Astrocyte of the cerebellum (primary cell): ENCODE measurements at regions not wholly inside any gene's neighbourhood (a gene's known extent, or its start where the extent isn't known, plus 50 kb on each side); places are given as distances from the start of the nearest gene placed in this dataset.

Source experiments
- DNase-seq: peaks from one replicate; pipeline ENCODE4 v3.0.0-alpha.2; 2011; ENCODE audit warnings: low read depth
- H3K4me3 ChIP-seq: 2 replicates; pipeline ENCODE4 v1.5.1; 2011; ENCODE audit warnings: mild to moderate bottlenecking, low read depth, low read length, moderate library complexity
- in situ Hi-C: cut with HindIII; loops from 2 replicates; pipeline ENCODE4 v1.10.0; 2017; ENCODE audit warnings: low sequenced_read_pairs
- TF ChIP-seq, protein P1 (sequence below): IDR thresholded peaks from 2 replicates; pipeline ENCODE4 v1.5.1; 2012; ENCODE audit warnings: low read length, low read depth, moderate library complexity, mild to moderate bottlenecking; ENCODE audit errors: missing control alignments

DNA sequence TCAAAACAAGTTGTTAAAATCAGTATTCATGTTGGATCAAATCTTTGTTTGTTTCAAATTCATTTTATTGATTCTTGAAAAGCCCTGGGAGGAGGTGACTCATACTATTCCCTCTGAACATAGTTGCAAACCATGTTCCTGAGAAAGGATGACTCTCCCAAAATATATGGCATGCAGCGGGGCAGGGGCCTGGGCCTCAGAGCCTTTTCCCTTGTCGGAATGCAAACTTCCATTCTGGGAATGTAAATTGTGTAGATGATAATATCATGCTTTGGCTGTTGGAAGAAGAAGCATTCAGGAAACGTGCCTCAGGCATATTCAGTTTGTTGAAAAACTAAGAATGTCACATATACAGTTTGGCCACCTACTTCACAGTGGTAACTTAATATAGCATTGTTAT, 242.0 kb downstream of the AUH start:
- no peak for DNase-seq
- no peak overlapping the region for H3K4me3 ChIP-seq
- TF ChIP-seq, protein P1, sequence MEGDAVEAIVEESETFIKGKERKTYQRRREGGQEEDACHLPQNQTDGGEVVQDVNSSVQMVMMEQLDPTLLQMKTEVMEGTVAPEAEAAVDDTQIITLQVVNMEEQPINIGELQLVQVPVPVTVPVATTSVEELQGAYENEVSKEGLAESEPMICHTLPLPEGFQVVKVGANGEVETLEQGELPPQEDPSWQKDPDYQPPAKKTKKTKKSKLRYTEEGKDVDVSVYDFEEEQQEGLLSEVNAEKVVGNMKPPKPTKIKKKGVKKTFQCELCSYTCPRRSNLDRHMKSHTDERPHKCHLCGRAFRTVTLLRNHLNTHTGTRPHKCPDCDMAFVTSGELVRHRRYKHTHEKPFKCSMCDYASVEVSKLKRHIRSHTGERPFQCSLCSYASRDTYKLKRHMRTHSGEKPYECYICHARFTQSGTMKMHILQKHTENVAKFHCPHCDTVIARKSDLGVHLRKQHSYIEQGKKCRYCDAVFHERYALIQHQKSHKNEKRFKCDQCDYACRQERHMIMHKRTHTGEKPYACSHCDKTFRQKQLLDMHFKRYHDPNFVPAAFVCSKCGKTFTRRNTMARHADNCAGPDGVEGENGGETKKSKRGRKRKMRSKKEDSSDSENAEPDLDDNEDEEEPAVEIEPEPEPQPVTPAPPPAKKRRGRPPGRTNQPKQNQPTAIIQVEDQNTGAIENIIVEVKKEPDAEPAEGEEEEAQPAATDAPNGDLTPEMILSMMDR, result no peak
- in situ Hi-C loops, result no loop called here

DNA sequence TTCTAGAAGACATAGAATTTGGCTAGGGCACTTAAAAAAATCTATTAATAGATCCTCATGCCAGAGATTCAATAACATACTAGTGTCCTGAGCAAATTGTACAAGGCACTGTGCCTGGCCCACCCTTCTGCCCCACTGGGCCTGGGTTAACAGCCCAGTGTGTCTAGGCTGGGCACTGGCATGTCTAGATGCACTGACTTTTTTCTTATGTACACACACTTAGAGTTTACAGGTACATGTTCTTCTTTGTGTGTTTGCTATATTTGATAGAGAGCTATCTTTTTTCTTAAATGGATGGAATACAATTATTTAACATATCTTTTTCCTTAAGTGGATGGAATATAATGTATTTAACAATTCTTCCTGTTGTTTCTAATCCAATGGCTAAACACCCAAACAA, 241.5 kb downstream of the AUH start:
- TF ChIP-seq, protein P1, result no peak
- in situ Hi-C loops, result no loop called here
- no peak overlapping the region for H3K4me3 ChIP-seq
- no peak for DNase-seq

DNA sequence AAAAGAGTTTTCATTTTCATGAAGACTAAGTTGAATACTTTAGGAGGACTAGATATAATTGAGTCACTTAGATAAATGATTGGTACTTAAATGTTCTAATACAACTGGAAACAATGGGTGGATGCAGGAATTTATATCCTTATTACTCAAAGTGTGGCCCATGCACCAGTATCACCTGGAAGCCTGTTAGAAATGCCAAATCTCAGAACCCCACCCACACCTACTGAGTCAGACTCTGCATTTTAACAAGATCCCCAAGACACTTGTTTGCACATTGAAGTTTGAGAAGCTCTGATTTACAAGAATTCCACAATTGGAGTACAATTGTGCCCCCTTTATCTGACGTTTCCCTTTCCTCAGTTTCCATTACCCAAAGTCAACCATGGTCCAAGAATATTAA, 239.0 kb downstream of the AUH start:
- in situ Hi-C loops, result no loop called here

DNA sequence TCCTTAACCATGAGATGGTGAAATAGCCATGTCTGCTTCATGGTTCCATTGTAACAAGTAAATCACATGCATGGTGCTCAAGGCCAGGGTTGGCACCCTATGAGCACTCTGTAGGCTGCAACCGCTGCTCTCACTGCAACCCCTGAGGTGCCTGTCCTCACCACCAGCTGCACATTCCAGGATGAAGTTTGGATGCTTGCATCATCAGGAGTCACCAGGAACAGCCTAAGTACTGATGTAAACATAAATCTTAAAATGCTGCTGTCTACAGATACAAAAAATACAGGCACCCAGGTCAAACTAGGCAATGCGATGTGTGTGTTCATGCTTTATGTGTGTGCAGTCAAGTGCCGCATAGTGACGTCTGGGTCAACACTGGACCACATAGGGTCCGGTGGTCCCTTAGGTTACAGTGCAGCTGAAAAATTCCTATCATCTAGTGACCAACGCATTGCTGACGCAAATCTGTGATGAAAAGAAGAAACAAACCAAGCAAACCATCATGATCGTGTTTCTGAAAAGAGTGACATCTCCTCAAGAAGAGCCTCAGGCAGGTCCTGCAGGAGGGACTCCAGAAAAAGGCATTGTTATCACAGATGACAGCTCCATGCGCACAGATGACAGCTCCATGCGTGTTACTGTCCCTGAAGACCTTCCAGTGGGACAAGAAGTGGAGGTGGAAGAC, 234.8 kb downstream of the AUH start:
- H3K4me3 ChIP-seq, result no peak overlapping the region
- in situ Hi-C loops, result no loop called here
- DNase-seq, result no peak
- TF ChIP-seq, protein P1, result no peak

More for the DNA sequence above, 239.0 kb downstream of the AUH start:
- no peak for DNase-seq
- TF ChIP-seq, protein P1, result no peak
- no peak overlapping the region for H3K4me3 ChIP-seq

DNA sequence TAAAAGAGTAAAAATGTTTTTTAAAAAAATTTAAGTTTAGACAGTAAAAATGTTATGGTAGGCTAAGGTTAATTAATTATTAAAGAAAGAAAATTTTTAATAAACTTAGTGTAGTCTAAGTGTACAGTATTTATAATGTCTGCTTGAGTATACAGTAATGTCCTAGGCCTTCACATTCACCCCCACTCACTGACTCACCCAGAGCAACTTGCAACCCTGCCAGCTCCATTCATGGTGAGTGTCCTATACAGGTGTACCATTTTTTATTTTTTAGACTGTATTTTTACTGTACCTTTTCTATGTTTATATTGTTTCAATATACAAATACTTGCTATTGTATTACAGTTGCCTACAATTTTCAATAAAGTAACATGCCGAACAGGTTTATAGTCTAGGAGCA, 234.1 kb downstream of the AUH start:
- no peak for DNase-seq
- TF ChIP-seq, protein P1, result no peak
- no peak overlapping the region for H3K4me3 ChIP-seq
- in situ Hi-C loops, result no loop called here

DNA sequence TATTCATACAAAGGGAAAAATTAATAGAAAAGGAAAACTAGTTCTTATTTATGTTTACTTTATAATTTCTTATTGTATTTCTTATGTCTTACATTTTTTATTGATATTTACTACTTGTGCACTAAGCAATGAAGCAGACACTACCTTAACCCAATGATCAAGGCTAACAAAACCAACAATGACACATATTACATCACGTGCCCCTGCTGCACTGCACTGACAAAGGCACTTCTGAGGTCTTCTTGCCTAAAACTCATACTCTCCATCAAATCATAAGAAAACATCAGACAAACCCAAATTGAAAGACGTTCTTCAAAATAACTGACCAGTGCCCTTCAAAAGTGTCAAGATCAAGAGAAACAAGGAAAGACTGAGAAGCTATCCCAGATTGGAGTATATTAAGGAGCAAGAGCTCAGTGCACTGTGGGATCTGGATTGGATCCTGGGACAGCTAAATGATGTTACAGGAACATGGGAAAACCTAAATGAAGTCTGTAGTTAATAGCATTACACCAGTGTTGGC, 230.9 kb downstream of the AUH start:
- no peak overlapping the region for H3K4me3 ChIP-seq
- TF ChIP-seq, protein P1, result no peak
- in situ Hi-C loops, result no loop called here
- DNase-seq, result no peak
